ENCODE measurements at regions not wholly inside any gene's neighbourhood (a gene's known extent, or its start where the extent isn't known, plus 50 kb on each side); places are given as distances from the start of the nearest gene placed in this dataset.

- TF ChIP-seq, protein P1, sequence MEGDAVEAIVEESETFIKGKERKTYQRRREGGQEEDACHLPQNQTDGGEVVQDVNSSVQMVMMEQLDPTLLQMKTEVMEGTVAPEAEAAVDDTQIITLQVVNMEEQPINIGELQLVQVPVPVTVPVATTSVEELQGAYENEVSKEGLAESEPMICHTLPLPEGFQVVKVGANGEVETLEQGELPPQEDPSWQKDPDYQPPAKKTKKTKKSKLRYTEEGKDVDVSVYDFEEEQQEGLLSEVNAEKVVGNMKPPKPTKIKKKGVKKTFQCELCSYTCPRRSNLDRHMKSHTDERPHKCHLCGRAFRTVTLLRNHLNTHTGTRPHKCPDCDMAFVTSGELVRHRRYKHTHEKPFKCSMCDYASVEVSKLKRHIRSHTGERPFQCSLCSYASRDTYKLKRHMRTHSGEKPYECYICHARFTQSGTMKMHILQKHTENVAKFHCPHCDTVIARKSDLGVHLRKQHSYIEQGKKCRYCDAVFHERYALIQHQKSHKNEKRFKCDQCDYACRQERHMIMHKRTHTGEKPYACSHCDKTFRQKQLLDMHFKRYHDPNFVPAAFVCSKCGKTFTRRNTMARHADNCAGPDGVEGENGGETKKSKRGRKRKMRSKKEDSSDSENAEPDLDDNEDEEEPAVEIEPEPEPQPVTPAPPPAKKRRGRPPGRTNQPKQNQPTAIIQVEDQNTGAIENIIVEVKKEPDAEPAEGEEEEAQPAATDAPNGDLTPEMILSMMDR (IDR thresholded peaks at IDR 0.05; ENCODE audit: insufficient read depth, low read depth, low read length), result no peak
- no peak for TF ChIP-seq EZH2 (IDR thresholded peaks at IDR 0.05; ENCODE audit: insufficient read depth, low read length)
These were observed 1186.5 kb upstream of the ADGRL3 start for GRCh38 chr4:60013464-60014184.

All from astrocyte (in vitro differentiated cells and primary cell).